ENCODE measurements at regions not wholly inside any gene's neighbourhood (a gene's known extent, or its start where the extent isn't known, plus 50 kb on each side); places are given as distances from the start of the nearest gene placed in this dataset.
"Not testable (repeated sequence)": the region's sequence is repeated elsewhere in the genome, so short reads cannot be mapped to it uniquely, and the experiment has no call there.

GRCh38 chr2:37570773-37571586, 100.5 kb downstream of the CDC42EP3 start:
- ATAC-seq: no peak
- WGBS (ENCODE audit: insufficient coverage, low coverage, low lambda C conversion rate, missing lambda C conversion rate): 71% methylated on average over 6 of the region's 6 CpGs
- no peak for DNase-seq
- intact Hi-C loops (cut with DNase I): no loop called here
- H3K27ac ChIP-seq: no peak overlapping the region
- no peak overlapping the region for H3K4me3 ChIP-seq
- TF ChIP-seq CTCF (IDR thresholded peaks at IDR 0.05): no peak
- TF ChIP-seq POLR2A (IDR thresholded peaks at IDR 0.05): no peak
- H3K9me3 ChIP-seq: no peaks in the 10 kb centered on the region
- no peaks in the 10 kb centered on the region for H3K4me1 ChIP-seq
- no peaks in the 10 kb centered on the region for H3K27me3 ChIP-seq
- H3K36me3 ChIP-seq: no peaks in the 10 kb centered on the region

DNA sequence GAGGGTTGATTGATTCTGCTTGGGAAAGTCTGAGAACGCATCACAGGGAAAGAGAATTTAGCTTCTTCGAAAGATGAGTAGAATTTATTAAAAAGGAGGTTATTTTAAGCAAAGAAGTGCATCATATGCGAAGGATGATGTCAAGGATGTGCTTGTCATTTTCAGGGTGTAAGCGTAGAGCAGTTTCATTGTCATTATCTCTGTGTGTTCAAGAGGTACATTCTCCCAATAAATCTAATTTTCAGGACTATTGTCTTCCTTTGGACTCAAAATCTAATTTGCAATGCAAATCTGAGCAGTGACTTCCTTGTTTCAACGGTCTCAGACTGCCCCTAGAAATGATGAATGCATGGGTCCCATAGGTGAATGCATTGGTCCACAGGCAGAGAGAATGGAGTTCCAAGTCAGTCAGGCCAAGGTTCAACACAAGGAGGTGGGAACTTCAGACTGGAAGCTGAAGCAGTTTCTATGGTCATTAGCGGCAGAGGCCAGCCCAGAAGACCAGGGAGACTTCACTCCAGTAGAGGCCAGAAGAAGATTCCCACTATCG, 99.8 kb downstream of the CDC42EP3 start:
- ATAC-seq: no peak
- Histone ChIP-seq H3K27ac (no peak overlapping the region), H3K36me3 (no peaks in the 10 kb centered on the region), H3K4me3 (no peak overlapping the region), H3K27me3 (no peaks in the 10 kb centered on the region), H3K4me1 (no peaks in the 10 kb centered on the region), H3K9me3 (no peaks in the 10 kb centered on the region)
- 78% methylated on average over 7 of the region's 7 CpGs for WGBS (ENCODE audit: insufficient coverage, low coverage, low lambda C conversion rate, missing lambda C conversion rate)
- no peak for DNase-seq
- TF ChIP-seq CTCF (IDR thresholded peaks at IDR 0.05) (no peak), POLR2A (IDR thresholded peaks at IDR 0.05) (no peak)
- intact Hi-C loops (cut with DNase I): no loop called here

GRCh38 chr2:37573451-37574388, 97.7 kb downstream of the CDC42EP3 start:
- H3K9me3 ChIP-seq: no peaks in the 10 kb centered on the region
- DNase-seq: no peak
- intact Hi-C loops (cut with DNase I): no loop called here
- no peak overlapping the region for H3K4me3 ChIP-seq
- 89% methylated on average over 3 of the region's 3 CpGs for WGBS (ENCODE audit: insufficient coverage, low coverage, low lambda C conversion rate, missing lambda C conversion rate)
- H3K27ac ChIP-seq: no peak overlapping the region
- no peaks in the 10 kb centered on the region for H3K36me3 ChIP-seq
- H3K27me3 ChIP-seq: no peaks in the 10 kb centered on the region
- no peak for TF ChIP-seq POLR2A (IDR thresholded peaks at IDR 0.05)
- TF ChIP-seq CTCF (IDR thresholded peaks at IDR 0.05): no peak
- no peaks in the 10 kb centered on the region for H3K4me1 ChIP-seq
- ATAC-seq: no peak

- no peak for DNase-seq
- Histone ChIP-seq H3K4me3 (no peak overlapping the region), H3K9me3 (no peaks in the 10 kb centered on the region), H3K36me3 (no peaks in the 10 kb centered on the region), H3K27ac (no peak overlapping the region), H3K27me3 (no peaks in the 10 kb centered on the region), H3K4me1 (no peaks in the 10 kb centered on the region)
- intact Hi-C loops (cut with DNase I): no loop called here
- WGBS (ENCODE audit: insufficient coverage, low coverage, low lambda C conversion rate, missing lambda C conversion rate): 90% methylated on average over 1 of the region's 1 CpG
- ATAC-seq: no peak
- TF ChIP-seq POLR2A (IDR thresholded peaks at IDR 0.05) (no peak), CTCF (IDR thresholded peaks at IDR 0.05) (peak in 1 of 4 donors; percentile 10)
These were observed 95.7 kb downstream of the CDC42EP3 start for GRCh38 chr2:37575780-37576179.

GRCh38 chr2:37576194-37576593, 95.2 kb downstream of the CDC42EP3 start:
- intact Hi-C loops (cut with DNase I); H3K36me3 ChIP-seq; DNase-seq; H3K9me3 ChIP-seq; H3K4me1 ChIP-seq; H3K27me3 ChIP-seq; H3K27ac ChIP-seq; ATAC-seq; H3K4me3 ChIP-seq: not testable (repeated sequence)
- WGBS (ENCODE audit: insufficient coverage, low coverage, low lambda C conversion rate, missing lambda C conversion rate): 83% methylated on average over 2 of the region's 2 CpGs
